ENCODE measurements at regions not wholly inside any gene's neighbourhood (a gene's known extent, or its start where the extent isn't known, plus 50 kb on each side); places are given as distances from the start of the nearest gene placed in this dataset.
"Not testable (repeated sequence)": the region's sequence is repeated elsewhere in the genome, so short reads cannot be mapped to it uniquely, and the experiment has no call there.

GRCh38 chr10:33008499-33009243, 50.6 kb upstream of the ITGB1 start:
- H2AFZ ChIP-seq (ENCODE audit: low read depth, low read length): no peak overlapping the region; the same call in 1 of the 2 replicates
- no peaks in the 10 kb centered on the region for H4K20me1 ChIP-seq (ENCODE audit: insufficient read depth, low read length)
- H3K79me2 ChIP-seq (ENCODE audit: low read length): no peaks in the 10 kb centered on the region
- peak overlapping the region; percentile 72 for H3K4me2 ChIP-seq (ENCODE audit: low read length)
- no peaks in the 10 kb centered on the region for H3K9me3 ChIP-seq (ENCODE audit: insufficient read depth, low read length)
- peaks cover 8% of the 10 kb centered on the region for H3K4me1 ChIP-seq (ENCODE audit: low read length)
- peak; percentile 88 for TF ChIP-seq CTCF (IDR thresholded peaks at IDR 0.05; ENCODE audit: low read depth, low read length)
- TF ChIP-seq EZH2phosphoT487 (IDR thresholded peaks at IDR 0.05; ENCODE audit: low read depth): no peak
- peaks cover 5% of the 10 kb centered on the region; the same call in 1 of the 2 replicates for H3K27me3 ChIP-seq (ENCODE audit: low read depth, low read length)
- H3K9ac ChIP-seq (ENCODE audit: low read length): no peak overlapping the region
- no peak overlapping the region for H3K27ac ChIP-seq (ENCODE audit: low read length)
- H3K36me3 ChIP-seq (replicated peaks; ENCODE audit: low read depth, low read length): no peaks in the 10 kb centered on the region
- peak overlapping the region; percentile 49; the same call in 1 of the 2 replicates for H3K4me3 ChIP-seq (ENCODE audit: low read length)

DNA sequence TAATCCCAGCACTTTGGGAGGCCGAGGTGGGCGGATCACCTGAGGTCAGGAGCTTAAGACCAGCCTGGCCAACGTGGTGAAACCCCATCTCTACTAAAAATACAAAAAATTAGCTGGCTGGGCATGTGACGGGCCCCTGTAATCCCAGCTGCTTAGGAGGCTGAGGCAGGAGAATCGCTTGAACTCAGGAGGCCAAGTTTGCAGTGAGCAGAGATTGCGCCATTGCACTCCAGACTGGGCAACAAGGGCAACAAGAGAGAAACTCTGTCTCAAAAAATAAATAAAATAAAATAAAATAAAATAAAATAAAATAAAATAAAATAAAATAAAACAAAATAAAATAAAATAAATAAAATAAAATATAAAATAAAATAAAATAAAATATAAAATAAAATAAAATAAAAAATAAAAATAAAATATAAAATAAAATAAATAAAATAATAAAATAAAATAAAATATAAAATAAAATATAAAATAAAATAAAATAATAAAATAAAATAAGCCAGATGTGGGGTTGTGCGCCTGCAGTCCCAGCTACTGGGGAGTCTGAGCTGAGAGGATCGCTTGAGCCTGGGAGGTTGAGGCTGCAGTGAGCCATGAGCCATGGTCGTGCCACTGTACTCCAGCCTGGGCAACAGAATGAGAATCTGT, 49.8 kb upstream of the ITGB1 start:
- H4K20me1 ChIP-seq (ENCODE audit: insufficient read depth, low read length); H3K36me3 ChIP-seq (replicated peaks; ENCODE audit: low read depth, low read length); H3K4me2 ChIP-seq (ENCODE audit: low read length): not testable (repeated sequence)

More for the DNA sequence above, 49.8 kb upstream of the ITGB1 start:
- H3K27ac ChIP-seq (ENCODE audit: low read length); H2AFZ ChIP-seq (ENCODE audit: low read depth, low read length); H3K4me1 ChIP-seq (ENCODE audit: low read length); H3K9me3 ChIP-seq (ENCODE audit: insufficient read depth, low read length); H3K4me3 ChIP-seq (ENCODE audit: low read length); H3K9ac ChIP-seq (ENCODE audit: low read length); H3K27me3 ChIP-seq (ENCODE audit: low read depth, low read length); H3K79me2 ChIP-seq (ENCODE audit: low read length): not testable (repeated sequence)
